ENCODE measurements at regions not wholly inside any gene's neighbourhood (a gene's known extent, or its start where the extent isn't known, plus 50 kb on each side); places are given as distances from the start of the nearest gene placed in this dataset.

DNA sequence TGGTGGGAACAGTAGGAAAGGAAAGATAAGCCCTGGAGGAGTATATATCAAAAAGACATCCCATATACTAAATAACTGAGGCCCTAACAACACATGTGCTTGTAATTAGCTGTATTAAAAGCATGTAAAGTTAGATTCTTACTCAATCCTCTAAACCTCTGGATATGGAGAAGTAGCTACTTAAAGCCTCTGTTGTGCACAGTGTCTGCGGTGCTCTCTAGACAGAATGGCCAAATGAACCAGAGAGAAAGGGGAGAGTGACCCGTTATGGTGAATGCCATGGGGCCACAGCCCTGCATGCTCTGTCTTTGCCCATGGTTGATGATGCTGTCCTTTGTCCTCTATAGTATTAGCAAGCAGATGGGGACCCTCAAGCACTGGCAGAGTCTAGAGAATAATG lies 104.4 kb upstream of the SLC8A1 start:
- DNase-seq (ENCODE audit: low read depth, low spot score), result no peak
- in situ Hi-C loops (cut with HindIII; ENCODE audit: low pct_unique_long_range_greater_than_20kb, low sequenced_read_pairs), result no loop called here

DNA sequence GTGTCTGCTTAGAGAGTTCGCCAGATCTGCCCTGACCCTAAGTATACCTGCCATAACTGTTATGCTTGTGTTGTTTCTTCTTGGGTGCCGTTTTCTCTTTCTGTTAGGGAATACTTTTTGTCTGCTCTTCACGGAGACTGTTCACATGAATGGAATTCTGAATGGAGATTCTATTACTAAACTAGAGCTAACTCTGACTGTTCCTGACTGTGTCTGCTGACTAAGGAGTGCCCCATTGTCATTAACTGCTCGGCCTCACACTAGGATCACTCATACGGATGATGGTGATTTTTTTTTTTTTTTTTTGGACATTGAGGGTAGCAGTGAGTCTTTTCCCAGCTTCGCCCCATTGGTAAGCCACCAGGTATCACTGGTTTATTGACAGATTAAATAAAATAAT lies 104.8 kb upstream of the SLC8A1 start:
- in situ Hi-C loops (cut with HindIII; ENCODE audit: low pct_unique_long_range_greater_than_20kb, low sequenced_read_pairs), result no loop called here
- DNase-seq (ENCODE audit: low read depth, low spot score), result no peak

DNA sequence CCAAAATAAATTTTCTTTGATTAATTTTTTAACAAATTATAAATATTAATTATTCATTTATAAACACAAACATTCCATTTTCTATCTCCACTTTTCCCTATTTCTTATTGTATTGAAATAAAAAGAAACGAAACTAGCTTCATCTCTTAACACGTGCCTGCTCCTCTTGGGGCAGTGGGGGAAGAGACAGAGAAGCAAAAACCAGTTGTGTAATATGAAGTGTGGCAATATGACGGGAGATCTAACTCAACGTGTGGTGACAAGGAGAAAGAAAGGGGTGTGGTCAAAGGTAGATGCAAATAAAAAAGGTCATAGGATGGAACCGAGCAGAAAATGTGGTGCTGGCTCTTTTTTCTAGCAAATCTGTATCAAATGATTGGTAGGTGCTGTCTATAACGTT lies 106.9 kb upstream of the SLC8A1 start:
- in situ Hi-C loops (cut with HindIII; ENCODE audit: low pct_unique_long_range_greater_than_20kb, low sequenced_read_pairs), result no loop called here
- DNase-seq (ENCODE audit: low read depth, low spot score), result no peak

DNA sequence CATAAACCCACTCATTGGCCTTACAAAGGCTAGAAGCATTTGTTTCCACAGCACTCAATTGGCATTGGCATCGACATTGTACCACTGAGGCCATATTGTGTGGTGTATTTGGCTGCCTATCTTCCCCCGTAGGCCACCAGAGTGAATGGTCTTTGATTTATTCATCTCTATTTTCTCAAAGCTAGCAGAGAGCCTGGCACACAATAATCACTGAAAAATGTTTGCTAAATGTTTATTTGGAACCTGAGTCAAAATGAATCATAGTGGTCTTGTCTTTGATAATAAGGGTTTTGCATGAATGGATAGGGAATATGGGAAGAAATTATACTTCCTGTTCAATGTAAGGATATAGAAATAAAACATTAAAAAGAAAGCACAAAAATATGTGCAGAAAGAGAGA lies 107.3 kb upstream of the SLC8A1 start:
- in situ Hi-C loops (cut with HindIII; ENCODE audit: low pct_unique_long_range_greater_than_20kb, low sequenced_read_pairs), result no loop called here
- no peak for DNase-seq (ENCODE audit: low read depth, low spot score)

DNA sequence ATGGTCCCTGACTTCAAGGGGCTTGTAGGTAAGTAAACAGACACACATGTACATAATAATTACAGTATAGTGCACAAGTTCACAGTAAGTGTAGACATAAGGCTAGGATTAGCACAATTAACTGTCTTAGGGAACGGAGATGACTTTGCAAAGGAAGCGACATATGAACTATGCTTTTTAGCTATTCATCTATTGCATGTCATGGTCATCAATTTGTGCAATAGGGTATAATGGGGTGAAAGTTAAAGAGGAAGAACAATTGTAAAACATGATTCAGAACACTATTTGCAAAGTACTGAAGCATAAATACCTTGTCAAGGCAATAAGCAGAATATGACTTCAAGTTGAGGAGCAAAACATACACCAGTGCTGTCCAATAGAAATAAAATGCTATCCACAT lies 112.3 kb upstream of the SLC8A1 start:
- in situ Hi-C loops (cut with HindIII; ENCODE audit: low pct_unique_long_range_greater_than_20kb, low sequenced_read_pairs), result no loop called here
- DNase-seq (ENCODE audit: low read depth, low spot score), result no peak

DNA sequence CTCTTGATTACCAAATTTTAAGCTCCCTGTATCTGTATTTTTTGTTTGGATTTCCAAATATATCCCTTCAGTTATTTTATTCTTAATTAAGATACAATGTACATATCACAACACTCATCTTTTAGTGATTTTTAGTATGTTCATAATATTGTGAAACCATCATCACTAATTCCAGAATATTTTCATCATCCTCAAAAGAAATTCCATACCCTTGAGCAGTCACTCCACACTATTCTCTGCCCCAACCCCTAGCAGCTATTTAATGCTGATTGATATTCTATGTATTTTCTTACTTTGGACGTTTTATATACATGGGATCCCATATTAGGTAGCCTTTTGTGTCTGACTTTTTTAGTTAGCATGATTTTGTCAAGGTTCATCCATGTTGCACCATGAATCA lies 127.4 kb upstream of the SLC8A1 start:
- in situ Hi-C loops (cut with HindIII; ENCODE audit: low pct_unique_long_range_greater_than_20kb, low sequenced_read_pairs), result no loop called here

DNA sequence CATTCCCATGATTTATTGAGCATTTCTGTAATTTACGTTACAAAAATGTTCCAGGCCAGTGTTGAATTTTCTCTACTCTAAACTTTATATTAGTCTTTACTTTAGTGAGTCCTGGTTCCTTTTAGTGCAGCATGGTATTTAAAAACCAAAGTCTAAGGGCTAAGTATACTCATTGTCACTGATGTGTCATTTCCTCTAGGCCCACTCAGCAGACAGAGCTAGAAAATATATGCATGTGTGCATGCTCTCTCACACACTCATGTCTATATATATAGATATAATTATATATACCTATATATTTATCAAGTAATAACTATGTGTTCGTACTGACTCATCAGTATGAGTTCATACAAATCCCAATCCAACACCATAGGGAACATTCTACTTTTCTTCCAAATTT lies 132.5 kb upstream of the SLC8A1 start:
- in situ Hi-C loops (cut with HindIII; ENCODE audit: low pct_unique_long_range_greater_than_20kb, low sequenced_read_pairs), result no loop called here
- no peak for DNase-seq (ENCODE audit: low read depth, low spot score)

More for the DNA sequence above, 127.4 kb upstream of the SLC8A1 start:
- no peak for DNase-seq (ENCODE audit: low read depth, low spot score)

DNA sequence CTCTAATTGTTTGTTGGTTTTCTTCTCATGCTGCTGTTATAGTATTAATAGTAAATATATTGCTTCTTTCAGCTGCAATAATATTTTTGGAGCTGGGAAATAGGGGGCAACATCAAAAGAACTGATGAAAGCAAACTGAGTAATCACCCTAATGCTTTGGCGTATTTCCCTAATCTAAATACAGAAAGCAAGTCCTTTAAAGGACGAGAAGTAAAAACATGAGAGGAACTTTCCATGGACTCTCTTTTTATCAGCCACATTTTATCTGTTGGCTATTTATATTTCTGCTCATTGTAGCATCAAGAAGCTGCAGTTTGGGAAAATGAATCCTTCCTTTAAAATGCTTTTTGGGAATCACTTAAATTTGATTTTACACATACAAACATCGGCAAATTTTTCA lies 139.9 kb upstream of the SLC8A1 start:
- in situ Hi-C loops (cut with HindIII; ENCODE audit: low pct_unique_long_range_greater_than_20kb, low sequenced_read_pairs), result no loop called here

DNA sequence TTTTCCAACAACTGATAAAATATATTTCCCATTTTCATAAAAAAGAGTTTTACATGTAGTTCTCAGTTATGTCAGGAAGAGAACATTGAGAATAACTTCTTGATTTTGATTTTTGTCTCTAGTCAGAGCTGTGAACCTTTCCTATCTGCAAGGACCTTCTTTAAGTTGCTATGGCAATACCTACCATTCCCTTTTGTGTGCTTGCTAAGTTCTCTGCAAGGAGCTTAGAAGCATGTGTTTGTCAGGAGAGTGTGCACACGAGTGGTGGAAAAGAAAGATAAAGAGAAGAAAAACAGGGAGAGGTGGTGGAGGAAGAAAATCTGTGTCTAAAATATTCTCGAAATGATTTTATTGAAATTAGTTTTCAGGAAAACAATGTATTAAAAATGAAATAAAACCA lies 140.3 kb upstream of the SLC8A1 start:
- in situ Hi-C loops (cut with HindIII; ENCODE audit: low pct_unique_long_range_greater_than_20kb, low sequenced_read_pairs), result no loop called here
- DNase-seq (ENCODE audit: low read depth, low spot score), result peak; percentile 49

More for the DNA sequence above, 139.9 kb upstream of the SLC8A1 start:
- DNase-seq (ENCODE audit: low read depth, low spot score), result no peak

DNA sequence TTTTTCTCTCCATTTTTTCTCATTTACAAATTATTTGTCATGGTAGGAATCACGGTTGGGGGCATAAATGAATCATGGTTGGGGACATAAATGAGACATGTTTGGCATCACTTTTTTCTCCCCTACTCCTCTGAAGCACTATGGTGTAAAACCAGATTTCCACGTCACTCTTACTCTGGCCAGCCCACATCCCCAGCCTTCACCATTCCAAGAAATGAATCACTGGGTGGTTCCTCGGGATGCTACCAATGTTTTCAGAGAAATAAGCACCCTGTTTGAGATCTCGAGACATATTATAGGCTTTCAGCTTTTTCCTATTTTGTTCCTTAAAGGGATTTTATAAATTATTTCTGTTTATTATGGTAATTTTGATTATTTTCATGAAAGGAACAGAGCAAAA lies 155.0 kb upstream of the SLC8A1 start:
- in situ Hi-C loops (cut with HindIII; ENCODE audit: low pct_unique_long_range_greater_than_20kb, low sequenced_read_pairs), result no loop called here
- no peak for DNase-seq (ENCODE audit: low read depth, low spot score)

DNA sequence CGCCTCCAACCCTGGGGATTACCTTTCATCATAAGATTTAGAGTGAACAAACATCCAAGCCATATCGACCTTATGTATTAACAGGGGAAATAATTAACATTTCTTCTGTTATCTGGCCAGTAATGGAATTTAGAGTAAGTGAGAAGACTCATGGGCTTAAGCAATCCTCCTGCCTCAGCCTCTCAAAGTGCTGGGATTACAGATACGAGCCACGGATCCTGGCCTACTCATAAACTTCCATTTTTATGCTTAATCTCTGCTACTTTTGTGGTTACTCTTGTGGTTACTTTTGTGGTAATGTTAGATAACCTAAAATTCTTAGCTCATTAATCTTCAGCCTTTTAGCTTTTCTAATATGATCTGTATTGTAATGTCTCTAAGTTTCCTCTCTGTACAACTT lies 159.3 kb upstream of the SLC8A1 start:
- in situ Hi-C loops (cut with HindIII; ENCODE audit: low pct_unique_long_range_greater_than_20kb, low sequenced_read_pairs), result no loop called here
- no peak for DNase-seq (ENCODE audit: low read depth, low spot score)

DNA sequence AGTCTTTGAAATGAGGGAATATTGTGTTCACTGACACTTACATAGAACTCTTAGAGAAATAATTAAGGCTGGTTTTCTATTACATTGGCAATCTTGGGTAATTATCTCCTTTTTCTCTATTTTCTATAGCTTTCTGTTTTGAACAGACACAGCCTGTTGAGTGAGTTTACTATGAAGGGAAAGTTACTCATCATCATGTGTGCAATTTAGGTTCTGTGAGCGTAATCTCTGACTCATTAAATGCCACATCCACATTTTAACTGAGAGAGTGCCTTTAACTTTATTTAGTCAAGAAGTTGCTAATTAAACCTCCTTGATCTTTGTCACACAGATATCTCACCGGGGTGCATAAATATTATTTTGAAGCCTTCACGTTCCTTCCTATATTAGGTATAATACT lies 174.0 kb upstream of the SLC8A1 start:
- peak; percentile 82 for DNase-seq (ENCODE audit: low read depth, low spot score)
- in situ Hi-C loops (cut with HindIII; ENCODE audit: low pct_unique_long_range_greater_than_20kb, low sequenced_read_pairs), result no loop called here

DNA sequence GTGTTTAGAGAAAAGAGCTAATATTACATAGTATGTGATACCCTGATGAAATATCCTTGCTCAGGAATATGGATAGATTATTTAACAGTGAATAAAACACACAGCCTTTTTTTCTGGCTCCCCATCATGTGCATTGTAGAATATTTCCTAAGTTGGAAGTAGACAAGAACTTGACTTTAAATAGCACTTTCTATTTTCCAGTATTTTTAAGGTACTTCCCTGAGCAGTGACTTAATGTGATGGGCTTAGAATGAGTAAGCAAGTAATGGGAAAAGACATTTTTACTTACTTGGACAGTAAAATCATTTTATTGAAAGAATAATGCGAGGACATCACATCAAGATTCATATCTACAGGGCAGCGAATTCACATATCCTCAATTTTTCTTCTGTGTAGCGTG lies 176.7 kb upstream of the SLC8A1 start:
- DNase-seq (ENCODE audit: low read depth, low spot score), result no peak
- in situ Hi-C loops (cut with HindIII; ENCODE audit: low pct_unique_long_range_greater_than_20kb, low sequenced_read_pairs), result no loop called here

DNA sequence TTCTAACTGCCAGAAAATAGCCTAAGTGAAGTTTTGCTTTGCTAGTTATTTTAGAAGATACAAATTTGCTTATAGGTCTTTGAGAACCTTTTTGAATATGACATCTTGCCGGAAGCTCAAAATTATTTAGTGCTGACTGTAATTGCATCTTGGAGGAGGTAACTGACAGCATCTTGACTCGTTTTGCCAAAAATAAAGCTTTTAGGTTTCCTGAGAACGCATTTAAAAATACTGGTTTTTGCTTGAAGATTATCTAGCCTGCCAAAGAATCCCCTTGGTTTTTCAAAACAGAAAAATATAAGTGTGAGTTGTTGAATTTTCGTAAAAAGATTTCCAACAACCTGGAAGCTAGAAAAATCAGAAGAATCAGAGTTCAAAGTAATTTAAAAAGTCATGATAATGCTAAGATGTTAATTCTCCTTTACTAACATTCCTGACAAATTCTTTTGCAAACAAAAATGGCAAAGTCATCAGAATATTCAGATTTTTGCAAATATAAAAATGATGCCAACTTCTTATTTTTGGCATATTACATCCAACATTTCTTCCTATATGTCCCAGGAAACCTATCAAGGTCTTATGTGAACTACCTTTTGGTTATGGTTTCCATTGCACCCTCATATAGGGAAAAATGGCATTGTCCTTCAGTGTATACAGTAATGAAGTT lies 178.0 kb upstream of the SLC8A1 start:
- no peak for DNase-seq (ENCODE audit: low read depth, low spot score)
- in situ Hi-C loops (cut with HindIII; ENCODE audit: low pct_unique_long_range_greater_than_20kb, low sequenced_read_pairs), result no loop called here

DNA sequence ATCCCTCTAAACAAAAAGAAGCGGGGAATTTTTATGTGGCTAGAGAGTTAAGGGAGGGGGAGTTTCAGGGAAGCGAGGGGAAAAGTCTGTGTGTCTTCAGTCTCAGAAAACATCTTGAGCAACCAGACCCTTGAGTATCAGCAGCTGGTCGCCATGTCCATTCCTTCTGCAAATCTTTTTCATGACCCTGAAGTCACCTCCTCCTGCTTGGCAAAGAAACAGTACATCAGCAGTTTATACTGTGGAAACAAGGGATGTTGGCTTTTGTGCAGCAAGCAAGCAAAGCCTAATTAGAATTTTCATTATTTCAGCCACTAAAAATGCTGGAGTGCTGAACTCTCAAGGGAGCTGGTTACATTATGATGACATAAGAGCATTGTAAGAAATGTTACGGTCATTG lies 187.4 kb upstream of the SLC8A1 start:
- in situ Hi-C loops (cut with HindIII; ENCODE audit: low pct_unique_long_range_greater_than_20kb, low sequenced_read_pairs), result no loop called here
- DNase-seq (ENCODE audit: low read depth, low spot score), result no peak

DNA sequence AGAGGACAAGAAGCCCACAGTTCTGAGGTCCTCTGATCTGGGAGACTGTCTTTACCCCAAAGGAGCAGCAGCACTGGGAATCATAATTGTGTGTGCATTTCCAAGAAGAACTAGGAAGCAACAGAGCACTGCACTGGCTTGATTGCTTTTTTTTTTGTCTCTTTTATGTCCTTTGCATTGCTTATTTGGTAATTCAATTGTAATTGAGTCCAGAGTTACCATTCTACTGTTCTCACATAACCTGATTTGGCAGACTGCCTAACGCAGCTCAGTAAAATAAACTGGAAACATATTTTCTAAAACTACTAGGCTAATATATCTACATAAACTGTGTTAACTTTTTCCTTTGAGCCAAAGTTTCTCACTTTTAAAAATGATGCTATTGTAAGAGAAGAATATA lies 190.3 kb upstream of the SLC8A1 start:
- DNase-seq (ENCODE audit: low read depth, low spot score), result peak; percentile 67
- in situ Hi-C loops (cut with HindIII; ENCODE audit: low pct_unique_long_range_greater_than_20kb, low sequenced_read_pairs), result no loop called here

DNA sequence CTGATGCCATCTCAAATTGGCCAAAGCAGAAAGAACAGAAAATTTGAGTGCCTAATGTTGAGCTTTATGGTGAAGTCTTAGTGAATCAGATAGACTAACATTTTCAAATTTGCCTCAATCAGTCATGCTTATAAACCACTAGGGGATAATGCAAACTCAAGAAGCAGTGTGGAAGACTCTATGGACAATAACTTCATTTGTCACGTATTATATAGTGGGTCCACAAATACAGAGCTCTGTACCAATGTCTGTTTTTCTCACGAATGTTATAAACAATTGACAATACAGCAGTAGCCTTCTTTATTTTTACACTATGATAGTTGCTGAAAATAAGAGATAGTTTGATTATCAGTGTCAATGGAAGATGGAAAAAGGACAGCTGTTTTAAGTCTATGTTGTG lies 190.8 kb upstream of the SLC8A1 start:
- DNase-seq (ENCODE audit: low read depth, low spot score), result peak; percentile 80
- in situ Hi-C loops (cut with HindIII; ENCODE audit: low pct_unique_long_range_greater_than_20kb, low sequenced_read_pairs), result no loop called here

DNA sequence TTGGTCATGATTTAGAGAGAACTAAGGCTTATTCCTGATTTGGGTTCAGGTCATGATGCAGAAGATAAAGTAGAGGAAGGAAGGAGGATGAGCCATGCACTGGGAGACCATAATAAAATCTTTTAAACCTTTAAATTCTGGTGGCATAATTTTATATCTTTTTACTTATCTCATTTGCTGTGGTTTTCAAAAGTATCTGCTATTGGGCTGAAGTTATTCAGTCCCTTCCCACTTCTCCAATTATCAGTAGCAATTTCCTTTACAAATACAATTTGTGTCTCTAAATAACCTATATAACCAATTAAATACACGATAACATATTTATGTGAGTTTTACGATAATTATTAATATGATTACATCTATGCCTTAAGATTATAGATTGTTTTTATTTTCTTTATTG lies 194.8 kb upstream of the SLC8A1 start:
- in situ Hi-C loops (cut with HindIII; ENCODE audit: low pct_unique_long_range_greater_than_20kb, low sequenced_read_pairs), result no loop called here
- no peak for DNase-seq (ENCODE audit: low read depth, low spot score)

DNA sequence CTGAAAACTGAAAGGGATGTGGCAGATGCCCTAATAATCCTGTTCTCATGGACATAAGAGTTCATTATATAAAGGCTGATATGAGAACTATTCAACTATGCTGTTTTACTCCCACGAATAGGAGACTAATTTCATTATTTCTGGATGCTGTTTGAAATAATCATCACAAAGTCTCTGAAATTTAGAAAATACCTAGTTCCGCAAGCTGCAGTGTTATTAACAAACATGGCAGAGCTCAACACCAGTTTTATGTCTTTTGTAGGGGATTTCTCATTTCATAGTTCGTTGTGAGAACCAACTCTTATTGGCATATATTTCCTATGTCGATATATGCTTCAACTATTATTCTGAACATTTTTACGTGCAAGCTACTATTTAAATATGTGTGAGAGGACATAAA lies 200.3 kb upstream of the SLC8A1 start:
- no peak for DNase-seq (ENCODE audit: low read depth, low spot score)
- in situ Hi-C loops (cut with HindIII; ENCODE audit: low pct_unique_long_range_greater_than_20kb, low sequenced_read_pairs), result no loop called here

DNA sequence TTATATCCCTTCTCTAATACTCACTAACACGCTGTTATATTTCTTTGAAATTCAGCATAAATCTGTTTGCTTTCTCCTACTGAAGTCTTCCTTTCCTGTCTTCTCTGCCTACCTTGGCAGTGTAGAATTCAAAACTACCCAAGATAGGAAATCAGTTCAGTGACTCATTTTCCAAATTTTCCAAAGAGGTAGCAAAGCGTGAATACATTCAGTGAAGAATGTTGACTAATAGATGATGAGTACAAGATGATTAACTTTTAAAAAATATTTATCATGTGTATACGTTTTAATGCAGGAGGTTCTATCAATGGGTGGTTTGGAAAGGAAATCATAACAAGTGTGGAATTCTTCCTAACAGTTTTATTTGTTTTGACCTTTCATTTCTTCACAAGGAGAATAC lies 201.9 kb upstream of the SLC8A1 start:
- no peak for DNase-seq (ENCODE audit: low read depth, low spot score)
- in situ Hi-C loops (cut with HindIII; ENCODE audit: low pct_unique_long_range_greater_than_20kb, low sequenced_read_pairs), result no loop called here
